H1 (cell line): ENCODE measurements at regions not wholly inside any gene's neighbourhood (a gene's known extent, or its start where the extent isn't known, plus 50 kb on each side); places are given as distances from the start of the nearest gene placed in this dataset.

Experiments
- CBX5 ChIP-seq: fragments of 300-800, 300-1000 bp; sonication (generic); IDR thresholded peaks from 2 replicates; pipeline ENCODE4 v1.7.1; 2016; ENCODE audit warnings: antibody characterized with exemption, low read length, low read depth
- CEBPB ChIP-seq: IDR thresholded peaks from 2 replicates; pipeline ENCODE4 v1.6.1; 2012; ENCODE audit warnings: low read depth, low read length
- GTF2F1 ChIP-seq: IDR thresholded peaks from 2 replicates; pipeline ENCODE4 v1.6.1; 2012; ENCODE audit warnings: low read depth, low read length, improper control_type of control experiment, borderline replicate concordance
- KDM4A ChIP-seq: IDR thresholded peaks from one replicate; pipeline ENCODE4 v1.7.1; 2012; ENCODE audit warnings: low read depth, mild to moderate bottlenecking, moderate library complexity, low read length, inconsistent platforms; ENCODE audit not compliant: severe bottlenecking
- RNF2 ChIP-seq: fragments of 200-900, 300-1000 bp; sonication (generic); IDR thresholded peaks from 2 replicates; pipeline ENCODE4 v1.7.1; 2016; ENCODE audit warnings: borderline replicate concordance, low read depth, mild to moderate bottlenecking, antibody characterized with exemption, low read length; ENCODE audit not compliant: poor library complexity, severe bottlenecking; ENCODE audit errors: missing control alignments
- TAF7 ChIP-seq: optimal IDR thresholded peaks from 2 replicates; pipeline ENCODE3; 2011; ENCODE audit warnings: low read depth, mild to moderate bottlenecking, inconsistent platforms, low read length, moderate library complexity, borderline replicate concordance
- TF ChIP-seq, protein P1 (sequence below): fragments of 300-600 bp; sonication (generic); IDR thresholded peaks from 2 replicates; pipeline ENCODE4 v1.7.1; 2012; ENCODE audit warnings: low read length, moderate library complexity, mild to moderate bottlenecking, inconsistent platforms; ENCODE audit not compliant: insufficient replicate concordance
- TF ChIP-seq, protein P2 (sequence below): IDR thresholded peaks from 2 replicates; pipeline ENCODE4 v1.6.1; 2012; ENCODE audit warnings: inconsistent platforms

DNA sequence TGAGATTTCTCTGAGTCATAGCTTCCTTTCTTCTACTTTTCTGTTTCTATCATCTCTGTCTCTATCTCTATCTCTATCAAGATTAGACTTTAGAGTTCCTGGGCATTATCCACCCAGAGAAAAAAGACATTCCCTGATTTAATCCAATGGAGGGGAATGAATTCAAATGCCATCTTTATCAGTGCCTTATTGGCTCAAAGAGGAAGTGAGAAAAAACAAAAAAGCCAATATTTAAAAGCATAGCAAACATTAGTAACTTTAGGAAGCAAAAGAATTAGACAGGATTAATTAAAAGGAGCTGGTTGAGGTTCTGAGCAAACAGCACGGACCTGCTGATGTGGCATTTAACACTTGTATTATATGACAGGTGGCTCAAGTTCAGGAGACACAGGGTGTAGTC lies 736.5 kb downstream of the REEP3 start (continued):
- TF ChIP-seq, protein P1, sequence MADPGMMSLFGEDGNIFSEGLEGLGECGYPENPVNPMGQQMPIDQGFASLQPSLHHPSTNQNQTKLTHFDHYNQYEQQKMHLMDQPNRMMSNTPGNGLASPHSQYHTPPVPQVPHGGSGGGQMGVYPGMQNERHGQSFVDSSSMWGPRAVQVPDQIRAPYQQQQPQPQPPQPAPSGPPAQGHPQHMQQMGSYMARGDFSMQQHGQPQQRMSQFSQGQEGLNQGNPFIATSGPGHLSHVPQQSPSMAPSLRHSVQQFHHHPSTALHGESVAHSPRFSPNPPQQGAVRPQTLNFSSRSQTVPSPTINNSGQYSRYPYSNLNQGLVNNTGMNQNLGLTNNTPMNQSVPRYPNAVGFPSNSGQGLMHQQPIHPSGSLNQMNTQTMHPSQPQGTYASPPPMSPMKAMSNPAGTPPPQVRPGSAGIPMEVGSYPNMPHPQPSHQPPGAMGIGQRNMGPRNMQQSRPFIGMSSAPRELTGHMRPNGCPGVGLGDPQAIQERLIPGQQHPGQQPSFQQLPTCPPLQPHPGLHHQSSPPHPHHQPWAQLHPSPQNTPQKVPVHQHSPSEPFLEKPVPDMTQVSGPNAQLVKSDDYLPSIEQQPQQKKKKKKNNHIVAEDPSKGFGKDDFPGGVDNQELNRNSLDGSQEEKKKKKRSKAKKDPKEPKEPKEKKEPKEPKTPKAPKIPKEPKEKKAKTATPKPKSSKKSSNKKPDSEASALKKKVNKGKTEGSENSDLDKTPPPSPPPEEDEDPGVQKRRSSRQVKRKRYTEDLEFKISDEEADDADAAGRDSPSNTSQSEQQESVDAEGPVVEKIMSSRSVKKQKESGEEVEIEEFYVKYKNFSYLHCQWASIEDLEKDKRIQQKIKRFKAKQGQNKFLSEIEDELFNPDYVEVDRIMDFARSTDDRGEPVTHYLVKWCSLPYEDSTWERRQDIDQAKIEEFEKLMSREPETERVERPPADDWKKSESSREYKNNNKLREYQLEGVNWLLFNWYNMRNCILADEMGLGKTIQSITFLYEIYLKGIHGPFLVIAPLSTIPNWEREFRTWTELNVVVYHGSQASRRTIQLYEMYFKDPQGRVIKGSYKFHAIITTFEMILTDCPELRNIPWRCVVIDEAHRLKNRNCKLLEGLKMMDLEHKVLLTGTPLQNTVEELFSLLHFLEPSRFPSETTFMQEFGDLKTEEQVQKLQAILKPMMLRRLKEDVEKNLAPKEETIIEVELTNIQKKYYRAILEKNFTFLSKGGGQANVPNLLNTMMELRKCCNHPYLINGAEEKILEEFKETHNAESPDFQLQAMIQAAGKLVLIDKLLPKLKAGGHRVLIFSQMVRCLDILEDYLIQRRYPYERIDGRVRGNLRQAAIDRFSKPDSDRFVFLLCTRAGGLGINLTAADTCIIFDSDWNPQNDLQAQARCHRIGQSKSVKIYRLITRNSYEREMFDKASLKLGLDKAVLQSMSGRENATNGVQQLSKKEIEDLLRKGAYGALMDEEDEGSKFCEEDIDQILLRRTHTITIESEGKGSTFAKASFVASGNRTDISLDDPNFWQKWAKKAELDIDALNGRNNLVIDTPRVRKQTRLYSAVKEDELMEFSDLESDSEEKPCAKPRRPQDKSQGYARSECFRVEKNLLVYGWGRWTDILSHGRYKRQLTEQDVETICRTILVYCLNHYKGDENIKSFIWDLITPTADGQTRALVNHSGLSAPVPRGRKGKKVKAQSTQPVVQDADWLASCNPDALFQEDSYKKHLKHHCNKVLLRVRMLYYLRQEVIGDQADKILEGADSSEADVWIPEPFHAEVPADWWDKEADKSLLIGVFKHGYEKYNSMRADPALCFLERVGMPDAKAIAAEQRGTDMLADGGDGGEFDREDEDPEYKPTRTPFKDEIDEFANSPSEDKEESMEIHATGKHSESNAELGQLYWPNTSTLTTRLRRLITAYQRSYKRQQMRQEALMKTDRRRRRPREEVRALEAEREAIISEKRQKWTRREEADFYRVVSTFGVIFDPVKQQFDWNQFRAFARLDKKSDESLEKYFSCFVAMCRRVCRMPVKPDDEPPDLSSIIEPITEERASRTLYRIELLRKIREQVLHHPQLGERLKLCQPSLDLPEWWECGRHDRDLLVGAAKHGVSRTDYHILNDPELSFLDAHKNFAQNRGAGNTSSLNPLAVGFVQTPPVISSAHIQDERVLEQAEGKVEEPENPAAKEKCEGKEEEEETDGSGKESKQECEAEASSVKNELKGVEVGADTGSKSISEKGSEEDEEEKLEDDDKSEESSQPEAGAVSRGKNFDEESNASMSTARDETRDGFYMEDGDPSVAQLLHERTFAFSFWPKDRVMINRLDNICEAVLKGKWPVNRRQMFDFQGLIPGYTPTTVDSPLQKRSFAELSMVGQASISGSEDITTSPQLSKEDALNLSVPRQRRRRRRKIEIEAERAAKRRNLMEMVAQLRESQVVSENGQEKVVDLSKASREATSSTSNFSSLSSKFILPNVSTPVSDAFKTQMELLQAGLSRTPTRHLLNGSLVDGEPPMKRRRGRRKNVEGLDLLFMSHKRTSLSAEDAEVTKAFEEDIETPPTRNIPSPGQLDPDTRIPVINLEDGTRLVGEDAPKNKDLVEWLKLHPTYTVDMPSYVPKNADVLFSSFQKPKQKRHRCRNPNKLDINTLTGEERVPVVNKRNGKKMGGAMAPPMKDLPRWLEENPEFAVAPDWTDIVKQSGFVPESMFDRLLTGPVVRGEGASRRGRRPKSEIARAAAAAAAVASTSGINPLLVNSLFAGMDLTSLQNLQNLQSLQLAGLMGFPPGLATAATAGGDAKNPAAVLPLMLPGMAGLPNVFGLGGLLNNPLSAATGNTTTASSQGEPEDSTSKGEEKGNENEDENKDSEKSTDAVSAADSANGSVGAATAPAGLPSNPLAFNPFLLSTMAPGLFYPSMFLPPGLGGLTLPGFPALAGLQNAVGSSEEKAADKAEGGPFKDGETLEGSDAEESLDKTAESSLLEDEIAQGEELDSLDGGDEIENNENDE: no peak
- TF ChIP-seq RNF2 (no peak), CBX5 (no peak), GTF2F1 (no peak), KDM4A (no peak), CEBPB (no peak), TAF7 (no peak)
- TF ChIP-seq, protein P2, sequence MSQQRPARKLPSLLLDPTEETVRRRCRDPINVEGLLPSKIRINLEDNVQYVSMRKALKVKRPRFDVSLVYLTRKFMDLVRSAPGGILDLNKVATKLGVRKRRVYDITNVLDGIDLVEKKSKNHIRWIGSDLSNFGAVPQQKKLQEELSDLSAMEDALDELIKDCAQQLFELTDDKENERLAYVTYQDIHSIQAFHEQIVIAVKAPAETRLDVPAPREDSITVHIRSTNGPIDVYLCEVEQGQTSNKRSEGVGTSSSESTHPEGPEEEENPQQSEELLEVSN: no peak
- TF ChIP-seq, all 59 proteins: peak for 0
